SK-N-SH treated with all-trans-retinoic acid at 6 μM for 48 hours (cell line): ENCODE measurements at regions not wholly inside any gene's neighbourhood (a gene's known extent, or its start where the extent isn't known, plus 50 kb on each side); places are given as distances from the start of the nearest gene placed in this dataset.

Experiments
- ATAC-seq: fragments of 200-7000 bp; cut with Tn5 transposase; 3 replicates; pipeline ENCODE4 v1.9.1; 2020; ENCODE audit warnings: mild to moderate bottlenecking, moderate library complexity
- ARNTL ChIP-seq: fragments of 450-650 bp; formaldehyde crosslinking; IDR thresholded peaks from 2 replicates; pipeline ENCODE4 v1.5.0; 2020; ENCODE audit warnings: low read depth, mild to moderate bottlenecking, moderate library complexity, borderline replicate concordance
- BACH2 ChIP-seq: fragments of 250-450 bp; sonication (Bioruptor Pico); IDR thresholded peaks from 2 replicates; pipeline ENCODE4 v1.9.0; 2021; ENCODE audit warnings: mild to moderate bottlenecking, borderline replicate concordance
- CREB5 ChIP-seq: fragments of 250-450 bp; sonication (Bioruptor Pico); IDR thresholded peaks from 2 replicates; pipeline ENCODE4 v1.5.1; 2020; ENCODE audit warnings: low read depth, mild to moderate bottlenecking, moderate library complexity
- CSDC2 ChIP-seq: fragments of 250-450 bp; sonication (Bioruptor Pico); IDR thresholded peaks from 2 replicates; pipeline ENCODE4 v1.5.0; 2020; ENCODE audit warnings: mild to moderate bottlenecking, moderate library complexity
- ESRRG ChIP-seq: fragments of 250-450 bp; sonication (Bioruptor Pico); IDR thresholded peaks from 2 replicates; pipeline ENCODE4 v1.6.1; 2021; ENCODE audit warnings: mild to moderate bottlenecking
- ISL1 ChIP-seq: fragments of 250-450 bp; sonication (Bioruptor Pico); IDR thresholded peaks from 2 replicates; pipeline ENCODE4 v2.1.2; 2022; ENCODE audit warnings: mild to moderate bottlenecking, moderate library complexity
- OSR1 ChIP-seq: fragments of 250-450 bp; sonication (Bioruptor Pico); IDR thresholded peaks from 2 replicates; pipeline ENCODE4 v1.8.0; 2022; ENCODE audit warnings: moderate library complexity, mild to moderate bottlenecking, inconsistent platforms
- PATZ1 ChIP-seq: fragments of 250-450 bp; sonication (Bioruptor Pico); IDR thresholded peaks from 2 replicates; pipeline ENCODE4 v1.8.0; 2020; ENCODE audit warnings: mild to moderate bottlenecking, moderate library complexity, borderline replicate concordance
- POU6F1 ChIP-seq: fragments of 250-450 bp; sonication (Bioruptor Pico); IDR thresholded peaks from 2 replicates; pipeline ENCODE4 v1.8.0; 2021; ENCODE audit warnings: low read depth, mild to moderate bottlenecking, moderate library complexity, borderline replicate concordance
- PPARA ChIP-seq: fragments of 250-450 bp; sonication (Bioruptor Pico); IDR thresholded peaks from 2 replicates; pipeline ENCODE4 v1.5.0; 2020; ENCODE audit warnings: mild to moderate bottlenecking, borderline replicate concordance
- RARB ChIP-seq: fragments of 250-450 bp; sonication (Bioruptor Pico); IDR thresholded peaks from 2 replicates; pipeline ENCODE4 v1.8.0; 2021; ENCODE audit warnings: mild to moderate bottlenecking, moderate library complexity
- SNAI2 ChIP-seq: fragments of 250-450 bp; sonication (Bioruptor Pico); IDR thresholded peaks from 2 replicates; pipeline ENCODE4 v1.5.0; 2020; ENCODE audit warnings: mild to moderate bottlenecking, moderate library complexity
- TCF4 ChIP-seq: fragments of 250-450 bp; sonication (Bioruptor Pico); IDR thresholded peaks from 2 replicates; pipeline ENCODE4 v1.8.0; 2021; ENCODE audit warnings: mild to moderate bottlenecking, moderate library complexity, borderline replicate concordance
- TOX ChIP-seq: fragments of 250-450 bp; sonication (Bioruptor Pico); IDR thresholded peaks from 2 replicates; pipeline ENCODE4 v1.8.0; 2021; ENCODE audit warnings: mild to moderate bottlenecking, moderate library complexity, borderline replicate concordance
- TSHZ2 ChIP-seq: fragments of 250-450 bp; sonication (Bioruptor Pico); IDR thresholded peaks from 2 replicates; pipeline ENCODE4 v1.5.0; 2020; ENCODE audit warnings: mild to moderate bottlenecking, moderate library complexity
- ZC3H10 ChIP-seq: fragments of 250-450 bp; sonication (Bioruptor Pico); IDR thresholded peaks from 2 replicates; pipeline ENCODE4 v1.5.1; 2021; ENCODE audit warnings: mild to moderate bottlenecking, moderate library complexity
- ZFP3 ChIP-seq: fragments of 250-450 bp; sonication (Bioruptor Pico); IDR thresholded peaks from 2 replicates; pipeline ENCODE4 v1.5.0; 2020; ENCODE audit warnings: mild to moderate bottlenecking, moderate library complexity
- ZFP30 ChIP-seq: fragments of 450-650 bp; formaldehyde crosslinking; IDR thresholded peaks from 2 replicates; pipeline ENCODE4 v1.5.0; 2022; ENCODE audit warnings: mild to moderate bottlenecking, moderate library complexity
- ZNF565 ChIP-seq: fragments of 450-650 bp; formaldehyde crosslinking; conservative IDR thresholded peaks from 2 replicates; pipeline ENCODE4 v1.5.0; 2020; ENCODE audit warnings: low read depth, mild to moderate bottlenecking, moderate library complexity
- ZNF70 ChIP-seq: fragments of 450-650 bp; formaldehyde crosslinking; IDR thresholded peaks from 2 replicates; pipeline ENCODE4 v1.5.0; 2020; ENCODE audit warnings: mild to moderate bottlenecking, moderate library complexity

GRCh38 chr12:126510630-126511029 is 1445.4 kb downstream of the AACS start (continued):
- TF ChIP-seq ARNTL (CRISPR knock-in tag) (no peak), PATZ1 (no peak)

- no peak for TF ChIP-seq TCF4
- TF ChIP-seq ARNTL (CRISPR knock-in tag), result no peak
- no peak for TF ChIP-seq CSDC2 (CRISPR knock-in tag)
- TF ChIP-seq ZFP3 (CRISPR knock-in tag), result no peak
- TF ChIP-seq POU6F1 (CRISPR knock-in tag), result no peak
- TF ChIP-seq ISL1 (CRISPR knock-in tag), result no peak
- ATAC-seq, result no peak
Measured at GRCh38 chr12:126512916-126513913, 1448.0 kb downstream of the AACS start.

GRCh38 chr12:126518596-126519200 is 1453.5 kb downstream of the AACS start:
- no peak for ATAC-seq
- TF ChIP-seq ZNF565 (CRISPR knock-in tag) (no peak), ZC3H10 (CRISPR knock-in tag) (no peak), PPARA (no peak), ISL1 (CRISPR knock-in tag) (no peak), RARB (CRISPR knock-in tag) (no peak)

GRCh38 chr12:126519833-126520232 is 1454.6 kb downstream of the AACS start:
- no peak for ATAC-seq

GRCh38 chr12:126523891-126524290 is 1458.7 kb downstream of the AACS start:
- TF ChIP-seq CREB5 (CRISPR knock-in tag) (no peak), SNAI2 (no peak), OSR1 (CRISPR knock-in tag) (no peak), RARB (CRISPR knock-in tag) (no peak), ZFP30 (CRISPR knock-in tag) (no peak), POU6F1 (CRISPR knock-in tag) (no peak), ESRRG (CRISPR knock-in tag) (no peak)
- ATAC-seq, result no peak

More at GRCh38 chr12:126519833-126520232, 1454.6 kb downstream of the AACS start:
- no peak for TF ChIP-seq TSHZ2 (CRISPR knock-in tag)
- TF ChIP-seq BACH2 (CRISPR knock-in tag), result no peak
- no peak for TF ChIP-seq SNAI2
- no peak for TF ChIP-seq TOX (CRISPR knock-in tag)
- no peak for TF ChIP-seq ZNF70 (CRISPR knock-in tag)
- TF ChIP-seq ARNTL (CRISPR knock-in tag), result no peak
- TF ChIP-seq TCF4, result no peak
- TF ChIP-seq ZC3H10 (CRISPR knock-in tag), result no peak
- TF ChIP-seq CSDC2 (CRISPR knock-in tag), result no peak
- TF ChIP-seq ISL1 (CRISPR knock-in tag), result no peak
- no peak for TF ChIP-seq RARB (CRISPR knock-in tag)
